A549 (cell line): ENCODE measurements at regions not wholly inside any gene's neighbourhood (a gene's known extent, or its start where the extent isn't known, plus 50 kb on each side); places are given as distances from the start of the nearest gene placed in this dataset.

Experiments used
- BHLHE40 ChIP-seq: IDR thresholded peaks from 2 replicates; pipeline ENCODE4 v1.6.1; 2012; ENCODE audit warnings: low read depth, low read length, inconsistent platforms
- CHD2 ChIP-seq: fragments of 150-350 bp; IDR thresholded peaks from 2 replicates; pipeline ENCODE4 v1.6.1; 2014; ENCODE audit warnings: low read length; ENCODE audit not compliant: partially characterized antibody
- EP300 ChIP-seq, 2 experiments: fragments of >200 bp; sonication (Bioruptor Twin); formaldehyde crosslinking; IDR thresholded peaks; 2 replicates in 1 of 2; 3 replicates in 1 of 2; pipeline ENCODE4 v1.6.1; 2016 to 2017
- MAFK ChIP-seq: fragments of 450-650 bp; IDR thresholded peaks from 2 replicates; pipeline ENCODE4 v1.6.1; 2014; ENCODE audit not compliant: partially characterized antibody
- NFE2L2 ChIP-seq: fragments of 150-350 bp; conservative IDR thresholded peaks from 2 replicates; pipeline ENCODE4 v1.6.1; 2014; ENCODE audit warnings: low read length
- NR3C1 ChIP-seq: fragments of >200 bp; sonication (Bioruptor Twin); formaldehyde crosslinking; IDR thresholded peaks from 3 replicates; pipeline ENCODE4 v1.6.1; 2017
- POLR2AphosphoS2 ChIP-seq: conservative IDR thresholded peaks from 2 replicates; pipeline ENCODE4 v1.6.1; 2012; ENCODE audit warnings: low read length, improper control_type of control experiment, inconsistent platforms
- RFX5 ChIP-seq: fragments of 450-650 bp; IDR thresholded peaks from 2 replicates; pipeline ENCODE4 v1.7.1; 2014; ENCODE audit warnings: antibody characterized with exemption, mild to moderate bottlenecking, moderate library complexity
- TF ChIP-seq, protein P1 (sequence below): fragments of >200 bp; sonication (Bioruptor Twin); formaldehyde crosslinking; IDR thresholded peaks from 3 replicates; pipeline ENCODE4 v1.5.1; 2016
- TF ChIP-seq, protein P2 (sequence below): fragments of 200-600 bp; sonication (generic); IDR thresholded peaks from 2 replicates; pipeline ENCODE4 v1.6.1; 2016; ENCODE audit warnings: antibody characterized with exemption, mild to moderate bottlenecking, moderate library complexity
- TF ChIP-seq, protein P3 (sequence below): fragments of 250-450 bp; sonication (Bioruptor Pico); IDR thresholded peaks from 2 replicates; pipeline ENCODE4 v1.5.0; 2021; ENCODE audit warnings: mild to moderate bottlenecking, moderate library complexity, borderline replicate concordance

DNA sequence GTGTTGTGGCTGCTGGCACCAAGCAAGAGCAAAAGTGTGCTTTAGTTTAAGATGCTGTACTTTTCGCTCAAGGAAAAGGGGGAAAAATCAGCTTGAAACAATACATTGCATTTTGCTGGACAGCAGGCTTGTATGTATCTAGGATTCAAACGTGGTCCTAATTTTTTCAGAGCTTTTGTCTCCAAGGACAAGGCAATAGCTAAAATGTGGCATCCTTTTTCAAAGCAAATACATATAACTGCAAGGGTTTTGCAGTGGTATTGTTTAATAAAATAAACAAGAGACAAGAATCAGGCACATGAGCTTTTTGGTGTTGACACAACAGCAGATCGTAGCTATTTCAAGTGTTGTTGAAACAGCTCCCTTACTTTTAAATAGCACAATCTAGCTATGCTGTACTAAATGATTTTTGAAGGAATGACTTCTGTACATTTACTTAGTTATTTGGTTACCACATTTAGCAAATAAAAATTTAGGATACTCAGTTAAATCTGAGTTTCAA lies 137.0 kb upstream of the HEY2 start:
- no peak for TF ChIP-seq NFE2L2
- TF ChIP-seq, protein P1, sequence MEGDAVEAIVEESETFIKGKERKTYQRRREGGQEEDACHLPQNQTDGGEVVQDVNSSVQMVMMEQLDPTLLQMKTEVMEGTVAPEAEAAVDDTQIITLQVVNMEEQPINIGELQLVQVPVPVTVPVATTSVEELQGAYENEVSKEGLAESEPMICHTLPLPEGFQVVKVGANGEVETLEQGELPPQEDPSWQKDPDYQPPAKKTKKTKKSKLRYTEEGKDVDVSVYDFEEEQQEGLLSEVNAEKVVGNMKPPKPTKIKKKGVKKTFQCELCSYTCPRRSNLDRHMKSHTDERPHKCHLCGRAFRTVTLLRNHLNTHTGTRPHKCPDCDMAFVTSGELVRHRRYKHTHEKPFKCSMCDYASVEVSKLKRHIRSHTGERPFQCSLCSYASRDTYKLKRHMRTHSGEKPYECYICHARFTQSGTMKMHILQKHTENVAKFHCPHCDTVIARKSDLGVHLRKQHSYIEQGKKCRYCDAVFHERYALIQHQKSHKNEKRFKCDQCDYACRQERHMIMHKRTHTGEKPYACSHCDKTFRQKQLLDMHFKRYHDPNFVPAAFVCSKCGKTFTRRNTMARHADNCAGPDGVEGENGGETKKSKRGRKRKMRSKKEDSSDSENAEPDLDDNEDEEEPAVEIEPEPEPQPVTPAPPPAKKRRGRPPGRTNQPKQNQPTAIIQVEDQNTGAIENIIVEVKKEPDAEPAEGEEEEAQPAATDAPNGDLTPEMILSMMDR = no peak
- TF ChIP-seq, protein P2, sequence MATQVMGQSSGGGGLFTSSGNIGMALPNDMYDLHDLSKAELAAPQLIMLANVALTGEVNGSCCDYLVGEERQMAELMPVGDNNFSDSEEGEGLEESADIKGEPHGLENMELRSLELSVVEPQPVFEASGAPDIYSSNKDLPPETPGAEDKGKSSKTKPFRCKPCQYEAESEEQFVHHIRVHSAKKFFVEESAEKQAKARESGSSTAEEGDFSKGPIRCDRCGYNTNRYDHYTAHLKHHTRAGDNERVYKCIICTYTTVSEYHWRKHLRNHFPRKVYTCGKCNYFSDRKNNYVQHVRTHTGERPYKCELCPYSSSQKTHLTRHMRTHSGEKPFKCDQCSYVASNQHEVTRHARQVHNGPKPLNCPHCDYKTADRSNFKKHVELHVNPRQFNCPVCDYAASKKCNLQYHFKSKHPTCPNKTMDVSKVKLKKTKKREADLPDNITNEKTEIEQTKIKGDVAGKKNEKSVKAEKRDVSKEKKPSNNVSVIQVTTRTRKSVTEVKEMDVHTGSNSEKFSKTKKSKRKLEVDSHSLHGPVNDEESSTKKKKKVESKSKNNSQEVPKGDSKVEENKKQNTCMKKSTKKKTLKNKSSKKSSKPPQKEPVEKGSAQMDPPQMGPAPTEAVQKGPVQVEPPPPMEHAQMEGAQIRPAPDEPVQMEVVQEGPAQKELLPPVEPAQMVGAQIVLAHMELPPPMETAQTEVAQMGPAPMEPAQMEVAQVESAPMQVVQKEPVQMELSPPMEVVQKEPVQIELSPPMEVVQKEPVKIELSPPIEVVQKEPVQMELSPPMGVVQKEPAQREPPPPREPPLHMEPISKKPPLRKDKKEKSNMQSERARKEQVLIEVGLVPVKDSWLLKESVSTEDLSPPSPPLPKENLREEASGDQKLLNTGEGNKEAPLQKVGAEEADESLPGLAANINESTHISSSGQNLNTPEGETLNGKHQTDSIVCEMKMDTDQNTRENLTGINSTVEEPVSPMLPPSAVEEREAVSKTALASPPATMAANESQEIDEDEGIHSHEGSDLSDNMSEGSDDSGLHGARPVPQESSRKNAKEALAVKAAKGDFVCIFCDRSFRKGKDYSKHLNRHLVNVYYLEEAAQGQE = no peak
- no peak for TF ChIP-seq POLR2AphosphoS2
- TF ChIP-seq BHLHE40 = no peak
- TF ChIP-seq NR3C1 = no peak
- TF ChIP-seq EP300 (IDR thresholded peaks at IDR 0.05) = no peak
- TF ChIP-seq RFX5 = no peak
- TF ChIP-seq MAFK = no peak
- TF ChIP-seq, protein P3, sequence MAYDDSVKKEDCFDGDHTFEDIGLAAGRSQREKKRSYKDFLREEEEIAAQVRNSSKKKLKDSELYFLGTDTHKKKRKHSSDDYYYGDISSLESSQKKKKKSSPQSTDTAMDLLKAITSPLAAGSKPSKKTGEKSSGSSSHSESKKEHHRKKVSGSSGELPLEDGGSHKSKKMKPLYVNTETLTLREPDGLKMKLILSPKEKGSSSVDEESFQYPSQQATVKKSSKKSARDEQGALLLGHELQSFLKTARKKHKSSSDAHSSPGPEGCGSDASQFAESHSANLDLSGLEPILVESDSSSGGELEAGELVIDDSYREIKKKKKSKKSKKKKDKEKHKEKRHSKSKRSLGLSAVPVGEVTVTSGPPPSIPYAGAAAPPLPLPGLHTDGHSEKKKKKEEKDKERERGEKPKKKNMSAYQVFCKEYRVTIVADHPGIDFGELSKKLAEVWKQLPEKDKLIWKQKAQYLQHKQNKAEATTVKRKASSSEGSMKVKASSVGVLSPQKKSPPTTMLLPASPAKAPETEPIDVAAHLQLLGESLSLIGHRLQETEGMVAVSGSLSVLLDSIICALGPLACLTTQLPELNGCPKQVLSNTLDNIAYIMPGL (CRISPR knock-in tag) = no peak
- no peak for TF ChIP-seq CHD2
